IPS DF 6.9 (cell line): ENCODE measurements at regions not wholly inside any gene's neighbourhood (a gene's known extent, or its start where the extent isn't known, plus 50 kb on each side); places are given as distances from the start of the nearest gene placed in this dataset.
A peak's percentile ranks its signal among the peaks of the same experiment; 100 is the strongest.

Source experiments
- DNase-seq: peaks from one replicate; pipeline ENCODE4 v3.0.0-alpha.2; 2013; ENCODE audit warnings: low read depth, low spot score
- H3K27ac ChIP-seq: one replicate; pipeline ENCODE4 v1.5.1; 2013; ENCODE audit warnings: low read length, control low read depth
- H3K27me3 ChIP-seq: 2 replicates; pipeline ENCODE4 v1.6.1; 2013; ENCODE audit warnings: mild to moderate bottlenecking, low read length; ENCODE audit not compliant: control insufficient read depth, insufficient read depth
- H3K36me3 ChIP-seq: 2 replicates; pipeline ENCODE4 v1.6.1; 2013; ENCODE audit warnings: low read length; ENCODE audit not compliant: control insufficient read depth, insufficient read depth
- H3K4me1 ChIP-seq: 2 replicates; pipeline ENCODE4 v1.6.1; 2013; ENCODE audit warnings: low read length; ENCODE audit not compliant: control insufficient read depth, insufficient read depth
- H3K4me3 ChIP-seq: 2 replicates; pipeline ENCODE4 v1.5.1; 2013; ENCODE audit warnings: mild to moderate bottlenecking, low read length
- H3K9me3 ChIP-seq: 2 replicates; pipeline ENCODE4 v1.6.1; 2013; ENCODE audit warnings: low read length, inconsistent platforms; ENCODE audit not compliant: control insufficient read depth, insufficient read depth
- WGBS: extraction: QIAGEN DNeasy Blood & Tissue Kit; methylation state at CpG from one replicate; pipeline ENCODE4 v1.1.7; 2013; ENCODE audit warnings: mixed read lengths, missing lambda C conversion rate; ENCODE audit not compliant: insufficient read length, insufficient coverage; 5-methylcytosine and 5-hydroxymethylcytosine counted together

DNA sequence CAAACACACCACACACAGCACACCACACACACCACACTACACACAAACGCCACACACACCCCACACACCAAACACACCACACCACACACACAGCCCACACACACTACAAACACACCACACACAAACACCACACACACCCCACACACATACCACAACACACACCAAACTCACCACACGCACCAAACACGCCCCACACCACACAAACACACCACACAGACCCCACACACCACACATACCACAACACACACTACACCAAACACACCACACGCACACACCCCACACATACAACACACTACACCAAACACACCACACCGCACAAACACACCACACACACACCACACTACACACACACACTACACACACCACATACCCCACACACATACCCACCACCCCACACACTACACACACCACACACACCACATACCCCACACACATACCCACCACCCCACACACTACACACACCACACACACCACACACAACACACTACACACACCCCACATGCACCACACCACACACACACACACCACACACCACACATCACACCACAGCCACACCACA lies 151.2 kb downstream of the ERCC6L2 start:
- Histone ChIP-seq H3K4me3 (peak overlapping the region; percentile 30; the same call in 1 of the 2 replicates), H3K36me3 (no peaks in the 10 kb centered on the region; the same call in 1 of the 2 replicates), H3K9me3 (no peaks in the 10 kb centered on the region), H3K27me3 (peaks cover 49% of the 10 kb centered on the region), H3K4me1 (peaks cover 10% of the 10 kb centered on the region; the same call in 1 of the 2 replicates), H3K27ac (no peak overlapping the region)
- 100% methylated on average over 5 of the region's 5 CpGs for WGBS
- DNase-seq: no peak

DNA sequence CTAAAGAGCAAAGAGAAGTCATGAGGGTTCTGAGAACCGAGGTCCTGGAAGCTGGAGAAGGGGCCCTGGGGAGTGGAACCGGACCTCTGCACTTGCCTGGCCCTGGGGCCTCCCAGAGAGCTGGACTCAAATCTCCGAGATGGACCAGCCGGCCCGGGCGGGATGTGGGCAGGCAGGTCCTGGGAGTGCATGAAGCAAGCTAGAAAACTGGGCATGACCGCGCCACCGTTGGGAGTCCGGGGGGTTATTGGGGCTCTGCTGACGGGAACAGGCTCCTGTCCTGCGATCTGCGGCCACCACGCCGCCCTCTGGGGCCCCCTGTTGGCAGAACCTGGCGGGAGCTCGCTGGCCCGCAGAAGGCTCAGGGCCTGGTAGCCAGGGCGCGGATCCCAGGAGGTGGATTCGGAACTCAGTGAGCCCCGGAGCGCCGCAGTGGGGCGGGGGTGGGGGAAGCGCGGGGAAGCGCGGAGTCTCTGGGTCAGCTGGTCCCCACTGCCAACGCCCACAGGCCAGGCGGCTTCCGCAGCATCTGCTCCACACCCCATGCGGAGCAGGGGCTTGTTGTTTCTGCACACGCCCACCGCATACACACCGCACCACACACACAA lies 150.6 kb downstream of the ERCC6L2 start:
- H3K4me1 ChIP-seq: peaks cover 10% of the 10 kb centered on the region; the same call in 1 of the 2 replicates
- peaks cover 52% of the 10 kb centered on the region for H3K27me3 ChIP-seq
- H3K9me3 ChIP-seq: no peaks in the 10 kb centered on the region
- H3K36me3 ChIP-seq: no peaks in the 10 kb centered on the region; the same call in 1 of the 2 replicates
- H3K4me3 ChIP-seq: no peak overlapping the region; the same call in 1 of the 2 replicates
- peak; percentile 55 for DNase-seq
- no peak overlapping the region for H3K27ac ChIP-seq
- 100% methylated on average over 2 of the region's 36 CpGs for WGBS

DNA sequence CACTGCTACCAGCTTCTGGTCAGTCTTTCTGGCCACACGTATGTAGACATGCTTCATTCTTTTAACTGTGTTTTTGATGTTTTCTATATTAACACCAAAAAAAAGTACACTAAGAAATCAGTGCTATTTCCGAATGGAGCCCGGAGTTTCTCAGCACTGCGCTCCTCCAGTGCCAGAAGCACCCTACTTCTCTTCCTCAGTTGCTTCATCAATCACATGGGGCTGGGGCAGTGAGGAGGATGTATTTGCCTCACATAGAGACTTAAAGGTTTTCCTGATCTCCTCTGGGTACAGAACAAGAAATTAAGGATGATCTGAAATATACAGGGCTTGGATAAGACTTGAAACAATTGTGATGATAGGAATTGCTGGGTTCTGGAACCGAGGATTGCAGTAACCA lies 148.0 kb downstream of the ERCC6L2 start:
- Histone ChIP-seq H3K4me1 (peaks cover 11% of the 10 kb centered on the region), H3K27me3 (peaks cover 60% of the 10 kb centered on the region), H3K36me3 (no peaks in the 10 kb centered on the region; the same call in 1 of the 2 replicates), H3K9me3 (no peaks in the 10 kb centered on the region), H3K4me3 (no peak overlapping the region), H3K27ac (no peak overlapping the region)
- no CpG with 5 or more reads among the region's 5 CpGs for WGBS
- no peak for DNase-seq

DNA sequence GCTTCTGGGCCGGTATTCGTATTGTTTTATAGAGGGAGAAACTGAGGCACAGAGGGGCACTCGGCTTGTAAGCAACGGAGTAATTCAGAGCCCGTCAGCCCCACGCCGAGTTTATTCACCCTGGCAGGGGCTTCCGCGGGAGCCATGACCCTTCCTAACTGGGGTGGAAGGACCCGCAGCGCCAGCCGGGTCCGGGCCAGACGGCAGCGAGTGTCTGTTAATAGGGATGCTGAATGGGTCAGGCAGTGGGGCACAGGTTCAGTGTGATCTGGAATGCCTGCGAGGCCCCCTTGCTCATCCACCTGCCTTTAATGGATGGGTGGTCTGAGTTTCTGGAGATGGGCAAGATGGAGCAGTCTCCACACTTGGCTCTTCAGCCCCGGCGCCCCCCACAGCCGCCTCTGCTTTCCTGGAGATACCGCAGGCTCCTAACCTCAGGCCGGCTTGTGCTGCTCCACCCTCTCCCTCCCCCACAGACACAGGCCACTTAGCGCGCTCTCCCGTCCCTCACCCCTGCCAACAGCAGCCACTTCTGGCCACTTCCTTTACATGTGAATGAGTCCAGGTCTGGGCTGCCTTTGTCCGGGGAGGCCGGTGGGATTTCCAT lies 147.1 kb downstream of the ERCC6L2 start:
- Histone ChIP-seq H3K36me3 (no peaks in the 10 kb centered on the region; the same call in 1 of the 2 replicates), H3K27ac (no peak overlapping the region), H3K4me1 (peaks cover 11% of the 10 kb centered on the region), H3K9me3 (no peaks in the 10 kb centered on the region), H3K27me3 (peaks cover 51% of the 10 kb centered on the region), H3K4me3 (peak overlapping the region; percentile 50; the same call in 1 of the 2 replicates)
- WGBS: no CpG with 5 or more reads among the region's 26 CpGs
- DNase-seq: no peak

DNA sequence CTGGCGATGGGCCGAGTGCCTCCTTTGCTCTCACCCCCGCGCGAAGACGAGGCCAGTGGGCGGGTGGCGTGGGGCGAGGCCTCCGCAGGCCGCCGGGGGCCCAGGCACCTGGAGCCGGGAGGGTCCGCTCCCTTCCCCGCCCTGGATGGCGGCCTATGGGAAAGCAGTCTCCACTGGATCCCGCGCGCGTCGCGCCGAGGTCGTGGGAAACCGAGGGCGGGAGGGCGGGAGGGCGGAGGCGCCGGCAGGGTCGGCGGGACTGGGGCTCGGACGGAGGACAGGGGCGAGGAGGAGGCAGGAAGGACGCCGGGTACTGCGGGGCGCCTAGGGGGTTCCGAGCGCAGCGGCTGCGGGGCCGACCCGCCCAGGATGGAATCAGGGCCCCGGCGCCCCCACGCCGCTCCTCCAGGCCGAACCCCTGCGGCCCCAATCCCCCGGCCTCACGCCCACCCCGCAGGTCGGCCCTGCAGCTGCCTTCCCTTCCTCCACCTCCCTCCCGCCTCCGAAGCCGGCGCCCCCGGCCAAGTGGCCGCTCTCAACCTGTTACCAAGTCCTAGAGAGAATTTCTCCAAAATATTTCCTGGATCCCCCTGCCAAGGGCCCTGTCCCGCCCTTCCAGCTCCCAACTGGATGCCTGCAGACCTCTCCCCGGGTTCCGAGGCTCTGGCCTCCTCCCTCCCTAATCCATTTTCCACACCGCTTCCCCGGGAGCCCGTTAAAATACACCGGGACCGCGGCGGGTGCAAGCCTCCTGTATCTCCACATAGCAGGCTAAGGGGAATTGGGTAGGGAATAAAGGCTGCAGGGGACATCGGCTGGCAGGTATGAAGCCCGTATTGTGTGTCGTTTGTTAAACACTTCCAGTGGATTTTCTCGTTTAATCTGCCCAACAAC lies 146.3 kb downstream of the ERCC6L2 start:
- no peaks in the 10 kb centered on the region for H3K9me3 ChIP-seq
- no peak overlapping the region for H3K27ac ChIP-seq
- H3K4me3 ChIP-seq: peak overlapping the region; percentile 50; the same call in 1 of the 2 replicates
- peaks cover 46% of the 10 kb centered on the region for H3K27me3 ChIP-seq
- H3K4me1 ChIP-seq: peaks cover 8% of the 10 kb centered on the region
- no CpG with 5 or more reads among the region's 75 CpGs for WGBS
- H3K36me3 ChIP-seq: no peaks in the 10 kb centered on the region; the same call in 1 of the 2 replicates
- no peak for DNase-seq

DNA sequence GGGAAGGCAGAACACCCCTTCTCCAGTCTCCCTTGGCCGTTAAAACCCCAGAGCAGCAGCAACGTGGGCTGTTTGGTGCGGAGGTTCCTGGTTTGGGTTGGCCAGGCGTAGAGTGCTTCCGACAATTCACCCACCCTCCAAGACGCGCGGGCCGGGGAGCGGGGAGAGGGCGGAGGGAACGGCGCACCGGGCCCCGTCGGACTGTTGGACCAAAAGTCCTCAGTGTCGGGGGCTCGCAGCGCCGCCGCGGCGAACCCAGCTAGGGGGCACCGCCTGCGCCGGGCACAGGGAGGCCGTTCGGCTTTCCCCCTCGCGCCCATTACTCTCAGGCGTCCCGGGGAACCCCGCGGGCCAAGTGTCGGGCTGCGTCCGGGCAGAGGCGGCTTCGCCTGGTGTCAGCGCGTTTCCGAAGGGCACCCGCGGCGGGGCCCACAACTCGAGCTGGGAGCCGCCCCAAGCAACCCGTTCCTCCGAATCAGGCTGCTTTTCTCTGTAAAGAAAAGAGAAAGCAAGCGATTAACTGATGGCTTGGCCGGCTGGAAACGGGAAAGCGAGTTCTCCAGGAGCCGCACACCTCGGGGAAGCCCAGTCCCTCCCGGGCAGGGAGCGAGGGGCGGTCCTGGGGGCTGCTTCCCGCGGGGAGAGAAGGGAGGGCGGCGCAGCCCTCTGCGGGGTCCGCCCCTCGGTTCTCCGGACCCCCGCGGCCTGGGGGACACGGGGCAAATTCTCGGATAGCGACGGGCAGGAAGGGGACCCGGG lies 145.5 kb downstream of the ERCC6L2 start:
- DNase-seq: no peak
- peaks cover 3% of the 10 kb centered on the region for H3K4me1 ChIP-seq
- no CpG with 5 or more reads among the region's 73 CpGs for WGBS
- H3K27ac ChIP-seq: no peak overlapping the region
- H3K4me3 ChIP-seq: peak overlapping the region; percentile 50; the same call in 1 of the 2 replicates
- peaks cover 42% of the 10 kb centered on the region for H3K27me3 ChIP-seq
- no peaks in the 10 kb centered on the region for H3K9me3 ChIP-seq
- no peaks in the 10 kb centered on the region; the same call in 1 of the 2 replicates for H3K36me3 ChIP-seq

DNA sequence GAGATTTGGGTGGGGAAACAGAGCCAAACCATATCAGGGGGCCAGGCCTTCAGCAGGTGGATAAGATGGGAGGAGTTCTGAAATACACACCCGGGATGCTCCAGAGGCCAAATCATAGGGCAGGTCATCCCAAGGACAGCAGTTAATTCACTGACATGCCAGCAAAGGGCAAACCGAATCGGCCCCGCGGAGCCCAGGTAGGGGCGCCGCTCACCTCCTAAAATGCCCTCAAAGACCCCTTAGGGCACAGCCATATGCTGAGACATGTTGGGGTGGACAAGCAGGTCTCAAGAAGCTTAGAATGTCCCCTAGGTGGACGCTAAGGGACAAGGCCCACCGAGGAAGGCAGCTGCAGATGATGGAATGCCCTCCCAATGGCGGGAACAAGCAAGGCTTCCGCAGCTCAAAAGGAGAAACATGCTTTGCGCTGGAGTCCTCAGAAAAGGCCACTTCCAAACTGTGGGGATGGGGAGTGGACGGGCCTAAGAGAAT lies 144.9 kb downstream of the ERCC6L2 start:
- no CpG with 5 or more reads among the region's 13 CpGs for WGBS
- DNase-seq: no peak
- Histone ChIP-seq H3K36me3 (no peaks in the 10 kb centered on the region; the same call in 1 of the 2 replicates), H3K9me3 (no peaks in the 10 kb centered on the region), H3K27me3 (peaks cover 38% of the 10 kb centered on the region), H3K27ac (no peak overlapping the region), H3K4me1 (peaks cover 3% of the 10 kb centered on the region), H3K4me3 (peak overlapping the region; percentile 50; the same call in 1 of the 2 replicates)
